ENCODE measurements at regions not wholly inside any gene's neighbourhood (a gene's known extent, or its start where the extent isn't known, plus 50 kb on each side); places are given as distances from the start of the nearest gene placed in this dataset.

- H3K9me3 ChIP-seq = no peaks in the 10 kb centered on the region
- H3K79me2 ChIP-seq (ENCODE audit: insufficient read depth) = no peaks in the 10 kb centered on the region
- H2AFZ ChIP-seq (ENCODE audit: low read depth) = no peak overlapping the region
- no peak for DNase-seq
- WGBS (ENCODE audit: low lambda C conversion rate) = 42% methylated on average over 1 of the region's 1 CpG
- no peaks in the 10 kb centered on the region for H3K9me2 ChIP-seq
- H3K9ac ChIP-seq = no peak overlapping the region
- no peaks in the 10 kb centered on the region for H3K27me3 ChIP-seq (ENCODE audit: insufficient read depth)
- no peaks in the 10 kb centered on the region for H3F3A ChIP-seq (replicated peaks; ENCODE audit: insufficient read depth)
- ChIA-PET POLR2A (no interaction called here), CTCF (interaction anchor here (1.3 kb wide), 1 partner anchor 1001 kb away, joined by 3 read pairs; no protein-coding TSS in a partner anchor)
- no peak for TF ChIP-seq TCF12 (IDR thresholded peaks at IDR 0.05)
- no peak for TF ChIP-seq SMC3 (IDR thresholded peaks at IDR 0.05; ENCODE audit: low read depth, low read length)
- TF ChIP-seq USF1 (IDR thresholded peaks at IDR 0.05; ENCODE audit: borderline replicate concordance, low read depth) = no peak
- TF ChIP-seq RAD21 (IDR thresholded peaks at IDR 0.05; ENCODE audit: low read length) = no peak
- TF ChIP-seq NFIC (IDR thresholded peaks at IDR 0.05; ENCODE audit: borderline replicate concordance) = no peak
- TF ChIP-seq GATA2 (CRISPR knock-in tag; IDR thresholded peaks at IDR 0.05) = no peak
- no peak for TF ChIP-seq TAF1 (IDR thresholded peaks at IDR 0.05; ENCODE audit: borderline replicate concordance, low read depth, low read length)
- TF ChIP-seq EZH2phosphoT487 (IDR thresholded peaks at IDR 0.05; ENCODE audit: borderline replicate concordance, low read depth) = no peak
- TF ChIP-seq MXI1 (IDR thresholded peaks at IDR 0.05; ENCODE audit: low read depth, low read length) = no peak
- no peak for TF ChIP-seq ELF1 (IDR thresholded peaks at IDR 0.05)
- TF ChIP-seq MEF2A (IDR thresholded peaks at IDR 0.05; ENCODE audit: borderline replicate concordance, low read depth) = no peak
- no peak for TF ChIP-seq POLR2AphosphoS5 (IDR thresholded peaks at IDR 0.05; ENCODE audit: low read depth, low read length)
- TF ChIP-seq GABPA (IDR thresholded peaks at IDR 0.05; ENCODE audit: low read depth) = no peak
- TF ChIP-seq FOSL2 (IDR thresholded peaks at IDR 0.05; ENCODE audit: borderline replicate concordance, low read depth) = no peak
- no peak for TF ChIP-seq ZBTB33 (IDR thresholded peaks at IDR 0.05; ENCODE audit: borderline replicate concordance, low read depth)
- no peak overlapping the region for H3K4me2 ChIP-seq
- H3K36me3 ChIP-seq (replicated peaks in 1 of 2; ENCODE audit: control insufficient read depth in 1 of 2, insufficient read depth in 2 of 2, low read length in 1 of 2) = no peaks in the 10 kb centered on the region
- H3K4me3 ChIP-seq (ENCODE audit: low read depth in 2 of 2, low read length in 1 of 2) = no peak overlapping the region
- H3K27ac ChIP-seq (ENCODE audit: low read depth in 2 of 2, low read length in 1 of 2) = no peak overlapping the region
- H3K4me1 ChIP-seq (ENCODE audit: control insufficient read depth in 1 of 2, insufficient read depth in 2 of 2, low read depth in 1 of 2, low read length in 1 of 2) = peaks cover 0 to 3% of the 10 kb centered on the region in 2 experiments; a peak in 1 of 4 replicates
- no peaks in the 10 kb centered on the region for H4K20me1 ChIP-seq (ENCODE audit: insufficient read depth)
Observed at GRCh38 chr3:182702216-182702615, 91.1 kb upstream of the ATP11B start.

- H3K4me2 ChIP-seq = no peak overlapping the region
- H3K27ac ChIP-seq (ENCODE audit: low read depth in 2 of 2, low read length in 1 of 2) = no peak overlapping the region
- POLR2A ChIA-PET = no interaction called here
- H3K36me3 ChIP-seq (replicated peaks in 1 of 2; ENCODE audit: control insufficient read depth in 1 of 2, insufficient read depth in 2 of 2, low read length in 1 of 2) = no peaks in the 10 kb centered on the region
- TF ChIP-seq GABPA (IDR thresholded peaks at IDR 0.05; ENCODE audit: low read depth) = no peak
- no peak for TF ChIP-seq YY1 (IDR thresholded peaks at IDR 0.05; ENCODE audit: low read depth)
- TF ChIP-seq EZH2phosphoT487 (IDR thresholded peaks at IDR 0.05; ENCODE audit: borderline replicate concordance, low read depth) = no peak
- TF ChIP-seq PBX3 (IDR thresholded peaks at IDR 0.05) = no peak
- TF ChIP-seq NFIC (IDR thresholded peaks at IDR 0.05; ENCODE audit: borderline replicate concordance) = no peak
- TF ChIP-seq SIN3A (IDR thresholded peaks at IDR 0.05; ENCODE audit: borderline replicate concordance, low read depth, low read length) = no peak
- no peak for TF ChIP-seq SMC3 (IDR thresholded peaks at IDR 0.05; ENCODE audit: low read depth, low read length)
- TF ChIP-seq MEF2A (IDR thresholded peaks at IDR 0.05; ENCODE audit: borderline replicate concordance, low read depth) = no peak
- no peak for TF ChIP-seq RXRA (IDR thresholded peaks at IDR 0.05; ENCODE audit: borderline replicate concordance, low read depth)
- TF ChIP-seq USF2 (IDR thresholded peaks at IDR 0.05; ENCODE audit: borderline replicate concordance, low read depth, low read length) = no peak
- TF ChIP-seq TCF12 (IDR thresholded peaks at IDR 0.05) = no peak
- TF ChIP-seq ZBTB33 (IDR thresholded peaks at IDR 0.05; ENCODE audit: borderline replicate concordance, low read depth) = no peak
- no peaks in the 10 kb centered on the region for H3K9me3 ChIP-seq
- H4K20me1 ChIP-seq (ENCODE audit: insufficient read depth) = no peaks in the 10 kb centered on the region
- H3K4me3 ChIP-seq (ENCODE audit: low read depth in 2 of 2, low read length in 1 of 2) = no peak overlapping the region
- DNase-seq = no peak
- H3K27me3 ChIP-seq (ENCODE audit: insufficient read depth) = no peaks in the 10 kb centered on the region
- H3F3A ChIP-seq (replicated peaks; ENCODE audit: insufficient read depth) = no peaks in the 10 kb centered on the region
- no peaks in the 10 kb centered on the region for H3K4me1 ChIP-seq (ENCODE audit: control insufficient read depth in 1 of 2, insufficient read depth in 2 of 2, low read depth in 1 of 2, low read length in 1 of 2)
- no peaks in the 10 kb centered on the region for H3K9me2 ChIP-seq
- no peak overlapping the region for H2AFZ ChIP-seq (ENCODE audit: low read depth)
- 88% methylated on average over 2 of the region's 2 CpGs for WGBS (ENCODE audit: low lambda C conversion rate)
- CTCF ChIA-PET = interaction anchor here (1.3 to 2.3 kb wide), 3 partner anchors 11 to 1003 kb away, joined by 3 to 9 read pairs (median 7); no protein-coding TSS in a partner anchor
- H3K9ac ChIP-seq = no peak overlapping the region
- no peaks in the 10 kb centered on the region for H3K79me2 ChIP-seq (ENCODE audit: insufficient read depth)
Observed at GRCh38 chr3:182703233-182703632, 90.1 kb upstream of the ATP11B start.

All from SK-N-SH (cell line).